ENCODE measurements at regions not wholly inside any gene's neighbourhood (a gene's known extent, or its start where the extent isn't known, plus 50 kb on each side); places are given as distances from the start of the nearest gene placed in this dataset.

DNA sequence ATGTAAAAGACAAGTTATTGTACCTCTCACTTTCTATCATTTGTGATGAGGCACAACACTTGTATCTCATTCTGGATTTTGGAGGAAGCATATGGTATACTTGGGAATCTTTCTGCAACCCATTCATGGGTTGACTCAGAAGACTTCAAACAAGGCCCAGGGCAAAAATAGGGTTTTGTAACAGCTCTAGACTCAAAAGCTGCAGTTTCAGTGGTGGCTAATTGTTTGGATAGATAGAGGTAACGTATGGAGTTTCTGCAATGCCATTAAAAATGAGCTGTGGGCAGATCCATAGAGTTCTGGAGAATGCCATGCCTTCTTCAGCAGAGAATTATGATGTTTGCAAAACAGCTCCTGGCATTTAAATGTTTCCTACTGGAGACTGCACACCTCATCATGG, 279.6 kb upstream of the VLDLR start:
- TF ChIP-seq POLR2A (IDR thresholded peaks at IDR 0.05): no peak
- TF ChIP-seq, protein P1, sequence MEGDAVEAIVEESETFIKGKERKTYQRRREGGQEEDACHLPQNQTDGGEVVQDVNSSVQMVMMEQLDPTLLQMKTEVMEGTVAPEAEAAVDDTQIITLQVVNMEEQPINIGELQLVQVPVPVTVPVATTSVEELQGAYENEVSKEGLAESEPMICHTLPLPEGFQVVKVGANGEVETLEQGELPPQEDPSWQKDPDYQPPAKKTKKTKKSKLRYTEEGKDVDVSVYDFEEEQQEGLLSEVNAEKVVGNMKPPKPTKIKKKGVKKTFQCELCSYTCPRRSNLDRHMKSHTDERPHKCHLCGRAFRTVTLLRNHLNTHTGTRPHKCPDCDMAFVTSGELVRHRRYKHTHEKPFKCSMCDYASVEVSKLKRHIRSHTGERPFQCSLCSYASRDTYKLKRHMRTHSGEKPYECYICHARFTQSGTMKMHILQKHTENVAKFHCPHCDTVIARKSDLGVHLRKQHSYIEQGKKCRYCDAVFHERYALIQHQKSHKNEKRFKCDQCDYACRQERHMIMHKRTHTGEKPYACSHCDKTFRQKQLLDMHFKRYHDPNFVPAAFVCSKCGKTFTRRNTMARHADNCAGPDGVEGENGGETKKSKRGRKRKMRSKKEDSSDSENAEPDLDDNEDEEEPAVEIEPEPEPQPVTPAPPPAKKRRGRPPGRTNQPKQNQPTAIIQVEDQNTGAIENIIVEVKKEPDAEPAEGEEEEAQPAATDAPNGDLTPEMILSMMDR (IDR thresholded peaks at IDR 0.05): no peak

Measured in body of pancreas (tissue), 4 donors.